OCI-M2 (cell line): ENCODE measurements at regions not wholly inside any gene's neighbourhood (a gene's known extent, or its start where the extent isn't known, plus 50 kb on each side); places are given as distances from the start of the nearest gene placed in this dataset.
"Not testable (repeated sequence)": the region's sequence is repeated elsewhere in the genome, so short reads cannot be mapped to it uniquely, and the experiment has no call there.

Source experiments
- DNase-seq: peaks from one replicate; lab custom pipeline; 2025; ENCODE audit not compliant: unreplicated experiment; lab: John Stamatoyannopoulos, UW

DNA sequence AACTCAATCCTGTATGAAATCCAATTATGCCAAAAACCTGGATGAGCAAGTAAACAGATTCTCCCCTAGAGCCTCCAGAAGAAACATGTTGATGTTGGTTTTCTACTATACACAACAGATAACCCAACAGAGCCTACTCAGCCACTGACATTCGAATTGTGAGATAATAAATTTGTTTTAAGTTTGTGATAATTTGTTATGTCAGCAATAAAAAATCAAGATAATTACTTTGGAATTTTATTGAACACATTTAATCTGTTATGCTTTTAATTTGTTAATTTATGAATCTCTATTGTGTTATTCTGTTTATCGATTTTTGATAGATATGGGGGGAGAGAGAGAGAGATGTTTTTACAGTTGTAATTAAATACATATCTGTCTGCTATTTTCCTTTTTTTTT lies 1016.1 kb upstream of the PCDH7 start:
- no peak for DNase-seq

DNA sequence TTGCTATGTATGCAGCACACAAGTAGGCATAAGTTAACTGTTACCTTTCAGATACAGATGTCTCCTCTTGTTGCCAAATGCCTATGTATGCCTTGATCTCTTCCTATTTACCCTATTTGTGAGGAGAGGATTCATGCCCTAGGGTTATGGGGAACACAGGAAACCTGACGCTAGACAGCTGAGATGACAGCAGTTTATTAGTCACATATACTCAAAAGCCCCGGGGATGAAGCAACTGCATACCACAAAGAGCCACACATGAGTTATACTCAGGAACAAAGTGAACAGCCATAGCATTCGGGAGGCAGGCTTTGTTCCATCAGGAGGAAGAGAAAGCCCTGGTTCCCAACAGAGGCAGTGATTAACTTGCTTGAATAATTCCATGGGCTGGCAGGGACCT lies 1011.7 kb upstream of the PCDH7 start:
- peak; percentile 8 for DNase-seq

DNA sequence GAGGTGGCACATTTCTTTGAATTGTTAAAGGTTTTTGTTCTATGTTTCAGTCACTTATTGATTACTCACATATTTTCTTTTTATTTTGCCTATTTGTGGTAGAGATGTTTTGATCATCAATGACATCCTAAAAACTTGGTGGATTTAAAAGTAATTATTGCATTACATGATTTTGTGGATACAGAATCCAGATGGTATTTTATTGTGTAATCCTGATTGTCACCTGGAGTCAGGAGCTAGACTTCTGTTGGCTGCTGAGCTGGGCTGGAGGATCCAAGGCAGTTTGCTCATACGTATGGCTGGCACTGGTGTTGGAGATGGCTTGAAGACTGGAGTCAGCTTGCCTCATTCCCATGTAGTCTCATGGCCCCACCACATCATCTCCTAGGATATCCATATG lies 1009.6 kb upstream of the PCDH7 start:
- DNase-seq, result no peak

DNA sequence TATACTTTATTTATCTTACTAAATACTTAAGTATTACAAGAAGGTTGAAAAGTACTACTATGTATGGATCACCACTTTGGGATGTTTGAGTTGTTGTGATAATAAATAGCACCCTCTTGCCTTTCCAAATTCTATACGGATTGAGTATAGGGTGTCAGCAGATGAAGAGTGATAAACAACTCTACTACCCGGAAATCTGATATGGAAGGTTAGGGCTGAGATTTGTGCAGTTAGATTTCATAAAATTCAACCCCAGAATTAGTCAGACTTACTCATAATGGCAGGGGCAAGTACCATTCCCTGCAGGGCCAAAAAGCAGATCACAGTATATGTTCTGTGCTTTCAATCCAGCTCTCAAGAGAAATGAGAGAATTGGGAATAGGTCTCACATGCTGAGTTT lies 1008.9 kb upstream of the PCDH7 start:
- DNase-seq, result no peak

DNA sequence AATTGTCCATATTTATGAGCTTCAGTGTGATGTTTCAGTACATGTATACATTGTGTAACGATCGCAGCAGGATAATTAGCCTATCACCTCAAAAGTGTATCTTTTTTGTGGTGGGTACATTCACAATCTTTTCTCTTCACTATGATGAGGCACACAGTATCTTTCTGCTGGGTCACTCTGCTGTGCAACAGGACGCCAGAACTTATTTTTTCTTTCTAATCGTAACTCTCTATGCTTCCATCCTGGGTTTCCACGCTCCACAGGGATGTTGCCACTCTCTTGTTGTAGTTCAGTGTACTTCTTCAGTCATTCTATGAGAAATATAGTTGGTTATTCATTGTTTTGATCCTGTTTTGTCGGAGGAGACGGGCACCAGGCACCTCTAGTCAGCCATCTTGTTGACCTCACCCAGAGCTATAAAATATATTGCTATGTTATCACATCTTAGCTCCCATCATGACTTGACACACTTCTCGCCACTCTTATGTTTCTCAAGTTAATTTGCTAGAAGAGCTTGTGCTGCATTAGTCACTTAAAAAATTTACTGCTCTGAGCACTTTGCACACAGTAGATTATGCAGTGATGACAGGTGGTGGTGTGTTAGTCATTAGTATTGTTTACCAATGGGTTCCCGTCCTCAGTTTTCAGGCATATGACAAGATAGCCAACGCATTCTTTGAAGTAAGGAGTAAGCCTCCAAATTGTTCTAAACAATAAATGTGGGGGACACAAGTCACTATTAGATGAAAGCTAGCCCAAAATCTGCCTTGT lies 1002.7 kb upstream of the PCDH7 start:
- no peak for DNase-seq

DNA sequence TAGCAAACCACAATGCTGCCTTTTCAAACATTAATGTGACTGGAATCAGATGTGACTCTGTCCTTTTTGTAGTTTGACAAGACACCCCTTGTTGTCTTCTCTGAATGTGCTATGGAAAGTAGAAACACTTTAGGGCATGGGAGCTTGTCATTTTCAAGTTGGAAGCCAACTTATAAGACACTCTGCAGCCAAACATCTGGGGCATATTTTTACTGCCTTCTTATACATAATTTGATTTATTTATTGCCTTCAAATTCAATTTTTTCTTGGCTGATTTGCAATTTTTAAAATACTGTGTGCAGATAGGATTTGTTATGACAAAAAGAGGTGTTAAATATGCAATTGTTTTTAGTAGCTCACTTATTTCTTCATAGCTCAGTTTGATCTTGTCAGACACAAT lies 1002.0 kb upstream of the PCDH7 start:
- DNase-seq, result no peak

DNA sequence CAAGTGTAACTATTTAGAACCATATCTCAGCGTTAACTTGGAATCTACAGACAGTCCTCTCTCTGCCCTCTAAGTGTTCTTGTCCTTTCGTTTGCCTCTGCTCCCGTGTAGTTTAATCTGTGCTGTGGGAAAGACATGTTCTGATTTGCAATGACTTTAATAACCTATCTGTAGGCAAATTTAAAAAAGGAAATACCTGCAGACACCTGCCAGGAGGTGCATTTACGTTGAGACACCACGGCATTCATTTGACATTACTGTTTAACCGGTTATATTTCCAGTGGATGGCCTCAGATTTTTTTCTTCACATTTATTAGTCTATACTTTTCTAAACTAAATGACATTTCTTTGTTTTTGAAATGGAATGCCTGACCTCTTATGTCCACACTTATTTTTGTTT lies 997.9 kb upstream of the PCDH7 start:
- no peak for DNase-seq

DNA sequence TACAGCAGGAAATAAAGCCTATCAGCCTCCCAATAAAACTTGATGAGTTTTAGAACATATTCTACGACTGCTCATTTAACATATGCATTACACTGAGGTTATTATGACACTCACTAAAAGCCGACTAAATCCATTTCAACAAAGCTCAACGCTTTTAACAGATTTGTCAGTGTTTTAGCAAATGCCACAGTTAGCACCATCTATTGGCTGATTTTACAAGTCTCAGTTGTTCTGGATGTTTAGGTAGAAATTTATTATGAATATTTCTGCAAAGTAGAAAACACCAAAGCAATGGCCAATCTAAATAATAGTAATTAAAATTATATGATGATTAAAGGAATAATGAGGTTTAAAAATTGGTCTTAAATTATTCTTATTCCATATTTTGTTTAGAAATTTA lies 993.2 kb upstream of the PCDH7 start:
- no peak for DNase-seq

DNA sequence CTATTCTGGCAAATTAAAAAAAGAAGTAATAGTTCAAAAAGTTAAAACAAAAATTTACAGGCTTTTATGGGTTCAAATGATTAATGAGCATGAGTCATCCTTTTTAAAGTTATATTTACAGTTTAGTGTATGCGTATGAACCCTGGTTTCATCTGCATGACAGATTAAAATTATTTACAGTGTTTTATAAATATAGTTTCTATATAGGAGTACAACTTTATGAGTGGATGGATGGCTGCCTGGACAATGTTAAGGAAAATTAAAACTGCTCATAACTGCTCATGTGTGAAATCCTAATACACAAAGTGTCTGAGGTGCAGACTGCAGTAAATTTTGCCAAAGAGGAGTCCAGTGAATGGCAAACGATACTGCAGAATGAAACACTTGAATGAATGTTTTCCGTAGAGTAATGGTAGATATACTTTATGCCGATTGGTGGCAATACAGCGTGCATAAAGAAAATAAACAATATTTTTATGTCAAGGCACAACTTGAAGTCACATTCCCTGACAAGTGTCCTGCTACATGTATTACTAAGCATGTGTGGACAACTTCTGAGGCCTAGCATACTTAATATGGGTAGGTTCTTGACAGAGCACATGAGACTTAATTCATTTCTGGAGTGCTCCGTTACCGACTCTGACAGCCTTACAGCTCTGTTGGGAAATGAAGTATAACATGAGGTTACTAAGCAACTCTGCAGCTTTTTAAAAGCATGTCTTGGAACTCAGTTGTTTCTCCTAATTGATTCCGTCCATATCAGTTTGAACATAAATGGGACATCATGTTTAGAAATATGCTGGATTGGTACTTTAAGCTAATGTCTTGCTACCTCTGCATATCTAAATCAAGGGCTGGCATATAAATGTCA lies 985.6 kb upstream of the PCDH7 start:
- DNase-seq, result no peak

DNA sequence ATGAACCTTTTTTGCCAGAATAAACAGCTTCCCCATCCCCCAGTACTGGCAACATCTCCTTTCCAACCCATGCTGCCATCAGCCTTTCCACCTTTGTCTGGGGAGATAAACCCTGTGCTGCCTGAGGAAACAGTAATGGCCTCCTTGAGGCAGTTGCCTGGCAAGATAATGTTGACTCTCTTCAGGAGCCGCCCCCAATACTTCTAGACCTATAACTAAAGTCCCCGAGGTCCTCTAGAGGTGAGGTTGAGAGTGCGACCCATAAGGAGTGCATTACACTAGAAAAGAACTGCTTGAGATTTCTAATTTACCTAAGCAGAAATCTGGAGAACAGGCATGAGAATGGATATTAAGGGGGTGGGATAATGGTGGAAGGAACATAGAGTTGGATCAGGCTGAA lies 963.2 kb upstream of the PCDH7 start:
- DNase-seq, result no peak

DNA sequence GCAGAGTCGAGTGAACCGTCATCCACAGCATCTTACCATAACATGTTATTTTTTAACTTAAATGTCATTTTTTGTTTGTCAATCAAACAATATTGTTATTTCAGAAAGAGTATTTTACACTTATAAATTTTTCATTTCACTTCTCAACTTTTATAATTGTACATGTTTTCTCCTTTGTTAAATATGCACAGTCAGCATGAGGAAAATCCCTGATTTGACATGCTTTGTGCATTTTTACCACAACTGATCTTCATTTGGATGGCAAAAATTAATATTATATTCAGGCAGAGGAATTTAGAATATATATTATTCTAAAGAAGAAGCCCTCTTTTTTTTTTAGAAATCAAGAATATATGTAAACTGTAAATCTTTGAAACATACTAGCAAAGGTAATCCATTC lies 958.0 kb upstream of the PCDH7 start:
- no peak for DNase-seq

DNA sequence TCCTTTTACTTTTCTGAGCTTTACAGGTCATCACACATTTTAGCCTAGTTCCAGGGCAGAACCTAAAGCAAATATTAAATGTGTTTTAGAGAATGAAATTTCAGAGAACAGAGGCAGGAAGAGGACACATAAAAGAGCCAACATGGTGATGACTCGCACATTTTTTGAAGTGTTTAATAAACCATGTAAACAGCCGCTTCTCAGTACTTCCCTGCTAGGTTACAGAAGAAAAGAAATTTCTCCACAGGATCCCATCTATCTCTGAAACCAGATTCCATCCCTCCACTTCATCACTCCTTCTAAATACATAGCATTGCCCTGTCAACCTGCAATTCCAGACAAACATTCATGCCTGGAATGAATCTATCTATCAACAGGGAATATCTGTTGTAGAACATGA lies 949.5 kb upstream of the PCDH7 start:
- DNase-seq, result no peak

DNA sequence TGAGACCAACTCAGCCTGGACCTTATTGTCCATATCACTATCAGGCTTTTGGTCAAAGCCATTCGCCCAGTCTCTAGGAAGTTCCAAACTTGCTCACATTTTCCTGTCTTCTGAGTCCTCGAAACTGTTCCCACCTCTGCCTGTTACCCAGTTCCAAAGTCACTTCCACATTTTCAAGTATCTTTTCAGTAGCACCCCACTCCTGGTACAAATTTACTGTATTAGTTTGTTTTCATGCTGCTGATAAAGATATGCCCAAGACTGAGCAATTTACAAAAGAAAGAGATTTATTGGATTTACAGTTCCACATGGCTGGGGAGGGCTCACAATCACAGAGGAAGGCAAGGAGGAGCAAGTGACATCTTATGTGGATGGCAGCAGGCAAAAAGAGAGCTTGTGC lies 932.0 kb upstream of the PCDH7 start:
- DNase-seq, result not testable (repeated sequence)

DNA sequence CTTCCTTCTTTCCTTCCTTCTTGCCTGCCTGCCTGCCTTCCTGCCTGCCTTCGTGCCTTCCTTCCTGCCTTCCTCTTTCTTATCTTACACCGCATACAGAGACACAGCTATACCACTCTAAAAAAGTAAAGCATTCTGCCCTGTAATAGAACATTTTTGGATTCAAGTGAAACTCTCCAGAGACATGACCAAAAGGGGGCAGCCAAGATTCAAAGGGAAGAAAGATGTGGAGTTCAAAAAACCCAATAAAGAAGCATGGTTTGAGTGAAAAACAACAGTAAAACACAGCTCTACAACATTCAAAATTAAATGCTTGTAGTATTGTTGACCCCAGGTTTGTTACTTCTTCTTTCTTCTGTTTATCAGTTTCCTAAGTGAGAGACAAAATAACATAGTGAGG lies 914.9 kb upstream of the PCDH7 start:
- DNase-seq, result no peak

DNA sequence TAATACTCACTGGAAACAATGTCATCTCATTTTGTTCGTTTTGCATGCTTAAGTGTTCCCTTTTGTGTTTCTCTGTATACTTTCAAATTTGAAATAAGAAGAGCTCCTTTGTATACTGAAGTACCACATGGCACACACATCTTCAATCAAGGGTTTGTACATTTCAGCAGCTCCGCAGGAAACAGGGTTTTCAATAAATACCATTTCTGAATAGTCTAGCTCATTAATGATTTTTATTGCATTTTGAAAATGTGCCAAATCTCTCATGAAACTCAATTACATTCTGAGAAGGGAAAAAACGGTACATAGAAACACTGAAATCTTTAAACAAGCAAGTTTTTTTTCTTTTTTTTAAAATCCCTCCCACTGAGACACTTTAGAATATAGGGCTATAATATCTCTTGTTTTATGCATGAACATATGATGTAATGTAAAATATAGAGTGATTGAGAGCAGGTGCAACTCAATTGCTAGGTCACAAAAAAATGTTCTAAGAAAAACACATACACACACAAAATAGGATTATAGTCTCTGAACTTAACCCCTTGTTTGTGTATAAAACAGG lies 914.2 kb upstream of the PCDH7 start:
- no peak for DNase-seq

DNA sequence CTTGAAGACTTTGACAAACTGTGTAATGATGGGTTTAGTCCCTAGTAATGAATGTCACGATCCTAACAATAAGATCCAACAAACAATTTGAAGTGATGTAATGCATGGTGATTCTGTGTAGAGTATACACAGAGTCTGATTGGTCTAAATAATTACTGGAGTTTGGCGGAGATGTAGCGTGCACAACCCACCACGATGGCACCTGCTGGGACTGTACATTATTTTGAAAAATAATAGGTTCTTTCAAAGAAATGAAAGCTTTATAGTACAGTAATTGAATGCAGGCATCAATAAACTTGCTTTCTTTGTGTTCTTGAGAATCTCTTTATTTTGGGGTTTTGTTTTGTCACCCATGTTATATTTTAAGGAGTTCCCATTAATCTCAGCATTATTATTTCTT lies 902.2 kb upstream of the PCDH7 start:
- DNase-seq, result no peak

DNA sequence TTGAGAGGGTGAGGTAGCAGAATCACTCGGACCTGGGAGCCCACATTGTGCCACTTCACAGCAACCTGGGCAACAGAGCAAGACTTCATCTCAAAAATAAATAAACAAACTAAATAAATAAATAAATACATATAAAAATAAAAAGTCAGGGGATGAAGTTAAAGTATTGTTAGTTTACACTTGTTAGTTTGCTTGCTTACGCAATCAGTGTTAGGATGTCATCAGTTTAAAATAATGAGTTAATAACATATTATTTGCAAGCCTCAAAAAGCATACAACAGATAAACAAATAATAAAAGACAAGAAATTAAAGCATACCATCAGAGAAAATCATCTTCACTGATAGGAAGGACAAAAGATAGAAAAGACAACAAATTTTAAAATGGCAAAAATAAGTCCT lies 891.1 kb upstream of the PCDH7 start:
- no peak for DNase-seq

DNA sequence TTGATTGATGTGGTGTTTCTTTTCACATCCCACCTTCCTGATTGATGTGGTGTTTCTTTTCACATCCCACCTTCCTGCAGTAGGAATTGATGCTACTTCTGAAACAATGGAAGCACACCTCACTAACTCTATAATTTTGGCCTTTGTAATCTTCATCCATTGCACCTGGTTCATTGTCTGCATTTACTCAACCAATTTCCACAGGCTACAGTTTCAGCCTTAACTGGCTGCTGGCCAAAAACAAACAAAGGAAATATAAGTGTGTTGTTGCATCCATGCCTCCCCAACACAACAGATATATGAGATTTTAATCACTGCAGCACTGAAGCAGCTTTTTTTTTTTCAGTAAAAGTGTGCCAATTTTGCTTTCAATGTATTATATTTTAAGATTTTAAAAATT lies 867.6 kb upstream of the PCDH7 start:
- DNase-seq, result no peak

DNA sequence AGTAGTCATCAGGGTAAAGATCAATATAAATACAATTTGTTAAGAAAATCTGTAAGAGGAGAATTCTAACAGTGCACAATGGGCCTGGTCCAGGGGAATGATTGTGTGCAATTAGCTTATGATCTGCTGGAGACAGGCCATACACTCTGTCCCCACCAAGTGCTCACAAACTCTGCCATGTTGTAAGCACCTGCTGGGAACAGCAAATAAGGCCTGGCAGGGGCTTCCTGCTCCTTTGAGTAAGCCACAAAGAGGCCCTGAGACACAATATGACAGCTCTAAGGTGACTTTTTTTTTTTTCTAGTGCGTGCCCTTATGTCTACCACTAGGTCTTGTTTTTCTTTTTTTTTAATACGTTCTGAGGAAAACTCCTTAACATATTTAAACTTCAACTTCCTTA lies 866.3 kb upstream of the PCDH7 start:
- DNase-seq, result no peak

DNA sequence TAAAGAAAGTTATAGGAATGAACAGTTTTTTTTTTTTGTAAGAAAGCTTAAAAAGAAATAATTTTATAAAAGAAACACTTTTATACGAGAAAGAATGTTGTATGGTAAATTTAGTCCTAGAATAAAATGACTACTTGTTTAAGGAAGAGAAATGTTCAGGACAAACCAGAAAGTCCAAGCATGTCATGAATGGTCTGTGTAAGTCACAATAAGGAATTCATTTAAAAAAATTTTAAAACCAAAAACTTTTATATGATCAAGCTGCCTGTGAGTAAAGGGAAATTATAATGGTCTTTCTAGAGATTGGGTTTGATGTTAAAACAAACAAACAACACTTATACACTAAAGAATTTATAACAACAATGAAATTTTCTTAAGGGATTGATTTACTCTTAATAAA lies 858.9 kb upstream of the PCDH7 start:
- DNase-seq, result no peak

DNA sequence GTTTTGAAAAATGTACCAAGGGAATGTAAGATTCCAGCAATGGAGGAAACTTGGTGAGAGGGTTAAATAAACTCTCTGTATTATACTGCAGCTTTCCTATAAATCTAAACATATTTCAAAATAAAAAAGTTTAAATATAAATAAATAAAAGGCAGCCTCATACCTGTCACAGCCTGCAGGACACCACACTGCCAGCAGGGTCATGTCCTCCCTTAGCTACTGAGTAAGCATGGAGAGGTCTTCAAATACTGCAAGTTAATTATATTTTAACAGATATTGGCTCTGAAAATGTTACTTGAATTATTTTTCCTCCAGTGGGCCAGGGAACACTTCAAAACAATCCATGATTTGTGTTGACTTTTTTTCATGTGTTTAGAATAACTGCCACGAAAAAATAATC lies 852.8 kb upstream of the PCDH7 start:
- DNase-seq, result no peak

DNA sequence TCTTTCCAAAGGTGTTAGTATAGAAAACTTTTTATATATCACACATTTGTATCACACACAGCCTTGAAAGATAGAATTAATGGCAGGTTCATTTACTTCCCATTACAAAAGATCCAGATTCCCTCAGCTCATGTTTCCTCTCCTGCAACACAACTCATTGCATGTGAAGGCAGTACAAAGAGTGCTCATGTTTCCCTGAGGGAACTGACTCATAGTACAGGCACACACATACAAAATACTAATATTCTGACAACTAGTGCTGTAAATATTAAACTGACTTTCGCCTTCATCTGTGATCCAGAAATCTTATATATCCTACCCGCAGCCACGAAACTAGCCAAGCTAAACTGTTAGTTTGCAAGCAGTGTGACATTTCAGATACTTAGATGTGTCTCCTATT lies 819.8 kb upstream of the PCDH7 start:
- no peak for DNase-seq
